ENCODE measurements at regions not wholly inside any gene's neighbourhood (a gene's known extent, or its start where the extent isn't known, plus 50 kb on each side); places are given as distances from the start of the nearest gene placed in this dataset.
A peak's percentile ranks its signal among the peaks of the same experiment; 100 is the strongest.

- DNase-seq, result no peak
Observed at GRCh38 chr1:30325085-30325935, 398.1 kb downstream of the MATN1 start.

- DNase-seq, result no peak
Observed at GRCh38 chr1:30324251-30325084, 398.9 kb downstream of the MATN1 start.

- no peak for DNase-seq
Observed at GRCh38 chr1:30323841-30324240, 399.5 kb downstream of the MATN1 start.

- no peak for DNase-seq
Observed at GRCh38 chr1:30323352-30323751, 400.0 kb downstream of the MATN1 start.

GRCh38 chr1:30322859-30323257 lies 400.5 kb downstream of the MATN1 start:
- peak; percentile 4 for DNase-seq

- DNase-seq, result no peak
Observed at GRCh38 chr1:30321996-30322858, 401.2 kb downstream of the MATN1 start.

GRCh38 chr1:30321246-30321910 lies 402.0 kb downstream of the MATN1 start:
- no peak for DNase-seq

- no peak for DNase-seq
Observed at GRCh38 chr1:30320581-30320890, 402.8 kb downstream of the MATN1 start.

GRCh38 chr1:30319765-30320580 lies 403.4 kb downstream of the MATN1 start:
- no peak for DNase-seq

GRCh38 chr1:30318864-30319718 lies 404.3 kb downstream of the MATN1 start:
- no peak for DNase-seq

GRCh38 chr1:30318413-30318812 lies 405.0 kb downstream of the MATN1 start:
- no peak for DNase-seq

GRCh38 chr1:30317921-30318320 lies 405.5 kb downstream of the MATN1 start:
- no peak for DNase-seq

- no peak for DNase-seq
Observed at GRCh38 chr1:30316056-30316455, 407.3 kb downstream of the MATN1 start.

GRCh38 chr1:30315185-30315960 lies 408.0 kb downstream of the MATN1 start:
- peak; percentile 18 for DNase-seq

GRCh38 chr1:30314591-30314990 lies 408.8 kb downstream of the MATN1 start:
- no peak for DNase-seq

GRCh38 chr1:30313584-30313983 lies 409.8 kb downstream of the MATN1 start:
- no peak for DNase-seq

- DNase-seq, result no peak
Observed at GRCh38 chr1:30313176-30313575, 410.2 kb downstream of the MATN1 start.

GRCh38 chr1:30312226-30312625 lies 411.2 kb downstream of the MATN1 start:
- DNase-seq, result no peak

GRCh38 chr1:30311749-30312148 lies 411.6 kb downstream of the MATN1 start:
- no peak for DNase-seq

Data from hematopoietic multipotent progenitor cell treated with erythropoietin and hydrocortisone succinate and interleukin-3 and kit ligand, for 4 days (in vitro differentiated cells).